GM19397 (cell line): ENCODE measurements at regions not wholly inside any gene's neighbourhood (a gene's known extent, or its start where the extent isn't known, plus 50 kb on each side); places are given as distances from the start of the nearest gene placed in this dataset.

Experiments
- ATAC-seq: cut with Tn5 transposase; IDR thresholded peaks from one replicate; pipeline ENCODE4 v1.9.1; 2021; ENCODE audit warnings: mild to moderate bottlenecking, moderate library complexity; ENCODE audit not compliant: unreplicated experiment

GRCh38 chr2:220081171-220081570 is 453.7 kb downstream of the SLC4A3 start:
- ATAC-seq, result no peak

- ATAC-seq, result no peak
Observed at GRCh38 chr2:220090050-220090449, 462.6 kb downstream of the SLC4A3 start.

- ATAC-seq, result no peak
Observed at GRCh38 chr2:220096406-220096805, 469.0 kb downstream of the SLC4A3 start.

GRCh38 chr2:220101980-220102379 is 474.6 kb downstream of the SLC4A3 start:
- ATAC-seq, result no peak

GRCh38 chr2:220103596-220103995 is 476.2 kb downstream of the SLC4A3 start:
- ATAC-seq, result no peak

- no peak for ATAC-seq
Observed at GRCh38 chr2:220104871-220105351, 477.5 kb downstream of the SLC4A3 start.

- ATAC-seq, result no peak
Observed at GRCh38 chr2:220106065-220106464, 478.6 kb downstream of the SLC4A3 start.

- ATAC-seq, result no peak
Observed at GRCh38 chr2:220107380-220107791, 480.0 kb downstream of the SLC4A3 start.

- no peak for ATAC-seq
Observed at GRCh38 chr2:220114443-220114842, 487.0 kb downstream of the SLC4A3 start.

- no peak for ATAC-seq
Observed at GRCh38 chr2:220117025-220117424, 489.6 kb downstream of the SLC4A3 start.

GRCh38 chr2:220120041-220120440 is 492.6 kb downstream of the SLC4A3 start:
- no peak for ATAC-seq

- no peak for ATAC-seq
Observed at GRCh38 chr2:220123751-220124150, 496.3 kb downstream of the SLC4A3 start.

- ATAC-seq, result no peak
Observed at GRCh38 chr2:220125551-220125950, 498.1 kb downstream of the SLC4A3 start.

GRCh38 chr2:220127311-220127710 is 499.9 kb downstream of the SLC4A3 start:
- no peak for ATAC-seq

- no peak for ATAC-seq
Observed at GRCh38 chr2:220127876-220128275, 500.4 kb downstream of the SLC4A3 start.

- no peak for ATAC-seq
Observed at GRCh38 chr2:220129391-220129790, 502.0 kb downstream of the SLC4A3 start.

GRCh38 chr2:220134756-220135534 is 507.5 kb downstream of the SLC4A3 start:
- no peak for ATAC-seq

- ATAC-seq, result no peak
Observed at GRCh38 chr2:220143336-220143735, 515.9 kb downstream of the SLC4A3 start.

GRCh38 chr2:220144411-220144810 is 517.0 kb downstream of the SLC4A3 start:
- ATAC-seq, result no peak

- no peak for ATAC-seq
Observed at GRCh38 chr2:220147161-220148038, 520.0 kb downstream of the SLC4A3 start.

GRCh38 chr2:220148471-220149248 is 521.2 kb downstream of the SLC4A3 start:
- ATAC-seq, result no peak
